Progenitor cell of endocrine pancreas (in vitro differentiated cells): ENCODE measurements at regions not wholly inside any gene's neighbourhood (a gene's known extent, or its start where the extent isn't known, plus 50 kb on each side); places are given as distances from the start of the nearest gene placed in this dataset.
A peak's percentile ranks its signal among the peaks of the same experiment; 100 is the strongest.

Source experiments
- DNase-seq: peaks from one replicate; pipeline ENCODE4 v3.0.0; 2021; ENCODE audit warnings: low spot score; ENCODE audit not compliant: unreplicated experiment
- H3K27ac Mint-ChIP-seq: 2 replicates; pipeline ENCODE4 v1.8.0; 2021; ENCODE audit warnings: mild to moderate bottlenecking, moderate library complexity, mixed read lengths
- H3K27me3 Mint-ChIP-seq: 2 replicates; pipeline ENCODE4 v1.8.0; 2021; ENCODE audit warnings: mixed read lengths
- H3K36me3 Mint-ChIP-seq: 2 replicates; pipeline ENCODE4 v1.8.0; 2022; ENCODE audit warnings: mixed read lengths; ENCODE audit not compliant: insufficient read depth
- H3K4me1 Mint-ChIP-seq: 2 replicates; pipeline ENCODE4 v1.8.0; 2021; ENCODE audit warnings: low read depth, mixed read lengths
- H3K4me3 Mint-ChIP-seq: 2 replicates; pipeline ENCODE4 v1.8.0; 2021; ENCODE audit warnings: low read depth, mild to moderate bottlenecking, moderate library complexity, mixed read lengths
- H3K9me3 Mint-ChIP-seq: 2 replicates; pipeline ENCODE4 v1.8.0; 2021; ENCODE audit warnings: low read depth, mixed read lengths
- CTCF ChIP-seq: fragments of 200-600 bp; sonication (generic); IDR thresholded peaks from one replicate; pipeline ENCODE4 v1.5.0; 2021; ENCODE audit warnings: antibody characterized with exemption, mild to moderate bottlenecking; ENCODE audit not compliant: unreplicated experiment

GRCh38 chrX:46209768-46210167, 335.5 kb downstream of the ZNF674 start:
- Mint-ChIP-seq H3K4me3 (no peak overlapping the region), H3K27me3 (no peaks in the 10 kb centered on the region), H3K27ac (no peak overlapping the region), H3K4me1 (peaks cover 10% of the 10 kb centered on the region), H3K9me3 (peaks cover 14% of the 10 kb centered on the region), H3K36me3 (no peaks in the 10 kb centered on the region)
- no peak for DNase-seq
- no peak for TF ChIP-seq CTCF

GRCh38 chrX:46209037-46209436, 336.2 kb downstream of the ZNF674 start:
- Mint-ChIP-seq H3K36me3 (no peaks in the 10 kb centered on the region), H3K4me3 (no peak overlapping the region), H3K27me3 (no peaks in the 10 kb centered on the region), H3K4me1 (peaks cover 10% of the 10 kb centered on the region), H3K27ac (no peak overlapping the region), H3K9me3 (peaks cover 13% of the 10 kb centered on the region)
- no peak for TF ChIP-seq CTCF
- DNase-seq = no peak

GRCh38 chrX:46208225-46208854, 336.9 kb downstream of the ZNF674 start:
- Mint-ChIP-seq H3K9me3 (peaks cover 8% of the 10 kb centered on the region), H3K4me3 (no peak overlapping the region), H3K27ac (peak overlapping the region; percentile 25), H3K27me3 (no peaks in the 10 kb centered on the region), H3K4me1 (peaks cover 11% of the 10 kb centered on the region), H3K36me3 (no peaks in the 10 kb centered on the region)
- DNase-seq = no peak
- no peak for TF ChIP-seq CTCF

- no peak overlapping the region for H3K27ac Mint-ChIP-seq
- H3K4me1 Mint-ChIP-seq = peaks cover 10% of the 10 kb centered on the region
- H3K4me3 Mint-ChIP-seq = no peak overlapping the region
Observed at GRCh38 chrX:46204721-46205422, 340.3 kb downstream of the ZNF674 start.

More at GRCh38 chrX:46204721-46205422, 340.3 kb downstream of the ZNF674 start:
- no peak for DNase-seq
- Mint-ChIP-seq H3K27me3 (no peaks in the 10 kb centered on the region), H3K9me3 (peaks cover 15% of the 10 kb centered on the region), H3K36me3 (no peaks in the 10 kb centered on the region)
- TF ChIP-seq CTCF = no peak
